ENCODE measurements at regions not wholly inside any gene's neighbourhood (a gene's known extent, or its start where the extent isn't known, plus 50 kb on each side); places are given as distances from the start of the nearest gene placed in this dataset.

DNA sequence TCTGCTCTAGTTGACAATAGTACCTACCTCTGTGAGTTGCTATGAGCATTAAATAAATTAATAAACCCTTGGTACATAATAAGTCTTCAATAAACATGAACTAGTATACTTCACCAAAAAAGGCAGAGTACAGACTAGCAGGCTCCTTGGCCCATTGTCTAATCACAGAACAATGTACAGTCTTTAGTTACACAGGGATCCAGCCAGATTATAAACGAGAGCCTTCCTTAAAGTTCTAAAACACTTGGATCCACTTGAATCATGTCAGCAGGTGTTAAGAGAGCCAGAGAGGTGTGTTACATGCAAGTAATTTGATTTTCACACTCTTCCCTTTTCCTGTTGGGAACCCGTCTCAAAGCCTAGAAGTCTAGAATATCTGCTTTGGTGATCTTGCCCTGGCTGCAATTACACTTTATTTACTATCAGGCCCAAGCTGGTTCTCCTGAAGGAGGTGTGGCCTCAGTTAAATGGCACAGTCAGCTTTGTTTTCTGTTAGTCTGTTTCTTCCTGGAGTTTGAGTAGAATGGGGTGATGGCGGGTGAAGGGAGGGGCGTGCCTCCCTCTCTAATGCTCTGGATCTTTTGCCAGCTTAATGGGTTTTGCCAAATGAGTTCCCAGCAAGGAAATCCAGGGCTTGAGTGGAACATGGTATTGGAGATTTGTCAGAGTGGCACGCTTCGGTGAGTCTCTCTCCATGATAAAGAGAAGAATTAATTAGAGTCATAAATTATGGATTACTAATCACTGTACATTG lies 570.9 kb upstream of the CAMK1G start:
- no peak for DNase-seq (ENCODE audit: low spot score)

DNA sequence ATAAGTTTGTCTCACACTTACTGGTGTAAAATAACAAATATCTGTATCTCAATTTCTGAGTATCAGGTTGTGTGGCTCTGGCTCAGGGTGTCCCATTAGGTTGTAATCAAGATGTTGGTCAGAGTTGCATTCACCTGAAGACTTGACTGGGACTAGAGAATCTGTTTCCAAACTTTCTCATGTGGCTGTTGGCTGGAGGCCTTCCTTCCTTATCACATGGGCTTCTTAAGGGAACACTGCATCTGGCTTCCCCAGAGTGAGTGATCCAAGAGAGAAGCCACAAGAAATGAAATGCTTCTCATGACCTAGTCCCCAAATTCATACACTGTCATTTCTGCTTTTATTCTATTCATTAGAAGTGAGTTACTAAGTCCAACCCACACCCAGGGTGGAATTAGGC lies 568.4 kb upstream of the CAMK1G start:
- DNase-seq (ENCODE audit: low spot score) = no peak

DNA sequence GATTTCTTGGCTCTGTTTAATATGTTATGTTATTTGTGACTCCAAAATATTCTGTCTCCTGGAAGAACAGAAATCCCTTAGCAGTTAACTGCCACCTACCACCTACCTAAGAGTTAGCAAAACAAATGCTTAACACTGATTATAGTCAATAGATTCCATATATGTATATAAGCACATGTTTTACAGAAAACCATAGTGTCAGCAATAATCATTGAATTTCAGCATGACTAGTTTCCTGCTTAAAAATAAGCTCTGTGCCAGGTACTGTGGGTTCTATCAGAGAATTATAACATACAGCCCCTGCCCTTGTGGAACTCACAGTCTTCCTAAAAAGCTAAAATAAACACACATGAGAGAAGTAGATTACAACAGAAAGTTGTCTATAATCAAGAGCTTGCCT lies 561.9 kb upstream of the CAMK1G start:
- DNase-seq (ENCODE audit: low spot score) = no peak

DNA sequence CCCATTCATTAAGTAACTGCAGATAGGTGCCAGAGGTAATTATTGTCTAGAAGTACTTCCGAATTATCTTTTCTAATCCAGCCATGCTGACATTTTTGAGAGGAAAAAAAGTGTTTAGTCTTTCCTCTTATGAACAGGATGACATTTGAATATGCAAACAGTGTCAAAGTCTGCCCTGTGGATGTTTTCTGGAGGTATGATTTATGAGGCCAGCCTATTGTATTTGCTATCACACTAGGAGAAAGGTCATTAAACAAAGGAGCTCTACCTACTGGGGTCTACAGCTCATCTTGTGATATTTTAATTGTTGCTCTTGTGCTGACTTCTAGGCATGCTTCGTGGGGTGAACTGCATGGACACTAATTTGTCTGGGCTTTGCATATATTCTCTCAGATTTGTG lies 559.7 kb upstream of the CAMK1G start:
- DNase-seq (ENCODE audit: low spot score) = no peak

DNA sequence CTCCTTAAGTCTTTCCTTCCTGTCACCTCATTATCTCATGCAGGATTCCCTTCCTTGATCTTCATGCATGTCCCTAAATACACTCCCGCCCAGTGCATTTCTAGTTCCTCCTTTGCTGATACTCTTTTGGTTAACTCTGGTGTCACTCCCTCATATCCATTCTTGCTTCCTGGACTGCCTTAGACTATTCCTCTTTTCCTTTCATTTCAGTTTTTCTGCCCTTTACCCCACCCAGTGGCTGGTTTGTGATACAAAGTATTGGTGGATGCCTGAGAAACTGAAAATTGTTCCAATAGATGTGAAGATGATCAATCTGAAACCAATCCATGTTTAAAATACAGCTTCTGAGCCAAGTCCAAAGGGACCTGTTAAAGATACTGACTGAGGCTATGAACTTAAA lies 553.8 kb upstream of the CAMK1G start:
- DNase-seq (ENCODE audit: low spot score) = no peak

DNA sequence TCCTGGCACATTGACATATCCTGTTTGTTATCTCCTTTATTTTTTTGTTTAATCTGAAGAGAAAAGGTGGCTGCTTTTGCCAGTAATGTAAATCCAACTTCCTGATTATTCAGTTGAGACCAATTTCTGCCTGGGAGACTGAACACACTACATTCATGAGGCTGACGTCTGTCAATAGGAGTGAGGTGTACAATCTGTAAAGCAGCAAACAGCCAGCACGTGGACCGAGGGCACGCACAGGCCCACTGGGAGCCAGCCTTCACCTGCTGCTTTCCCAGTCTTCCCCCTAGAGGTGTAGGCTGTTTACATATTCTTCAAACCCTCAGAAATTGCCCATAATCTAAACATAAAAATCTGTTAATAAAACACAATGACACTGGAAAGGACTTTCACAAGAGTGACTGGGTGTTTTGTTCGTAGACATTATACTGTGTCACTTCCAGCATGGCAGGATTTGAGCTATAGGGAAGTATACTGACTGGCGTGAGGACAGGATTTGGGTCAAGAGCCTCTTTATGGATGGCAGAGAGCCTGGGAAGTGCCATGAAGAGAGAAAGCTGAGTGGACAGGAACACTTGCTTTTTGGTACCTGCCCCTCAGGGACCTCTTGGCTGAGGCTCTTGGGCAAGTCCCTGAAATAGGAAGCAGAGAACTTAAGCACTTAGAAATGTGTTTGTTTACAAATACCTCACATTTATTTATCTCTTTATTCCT lies 552.9 kb upstream of the CAMK1G start:
- DNase-seq (ENCODE audit: low spot score) = no peak

DNA sequence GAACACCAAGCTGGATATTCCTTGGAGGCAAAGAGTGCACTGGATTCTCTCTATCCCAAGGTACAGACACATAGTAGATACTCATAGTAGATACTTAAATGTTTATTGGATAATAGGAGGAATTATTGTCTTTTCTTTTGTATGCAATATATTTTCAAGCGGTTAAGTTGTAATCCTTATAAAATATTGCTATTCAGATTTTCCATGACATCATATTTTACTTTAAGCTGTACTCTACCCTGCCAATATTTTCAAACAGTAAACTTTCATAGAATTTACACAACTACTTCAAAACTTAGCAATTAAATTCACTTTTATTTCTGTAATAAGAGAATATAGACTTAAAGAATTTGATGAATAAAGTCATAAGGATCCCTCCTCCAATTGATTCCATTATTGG lies 546.5 kb upstream of the CAMK1G start:
- DNase-seq (ENCODE audit: low spot score) = no peak

DNA sequence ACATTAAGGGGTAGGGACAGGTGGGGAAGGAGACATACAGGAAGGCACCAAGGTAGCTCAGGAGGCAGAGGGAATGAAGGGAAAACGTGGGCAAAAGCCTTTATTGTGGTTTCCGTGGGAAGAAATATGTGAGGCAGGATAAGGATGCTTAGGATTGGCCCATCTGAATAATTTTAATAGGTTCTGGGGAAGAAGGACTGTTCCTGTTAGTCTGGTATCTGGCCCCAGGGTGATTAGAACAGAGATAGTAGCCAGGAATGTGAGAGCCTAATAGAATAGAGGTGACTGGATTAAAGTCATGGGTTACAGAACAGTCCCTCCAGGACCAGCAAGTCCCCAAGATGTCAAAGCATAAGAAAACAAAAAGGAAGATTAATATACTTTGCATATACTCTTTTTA lies 545.2 kb upstream of the CAMK1G start:
- no peak for DNase-seq (ENCODE audit: low spot score)

DNA sequence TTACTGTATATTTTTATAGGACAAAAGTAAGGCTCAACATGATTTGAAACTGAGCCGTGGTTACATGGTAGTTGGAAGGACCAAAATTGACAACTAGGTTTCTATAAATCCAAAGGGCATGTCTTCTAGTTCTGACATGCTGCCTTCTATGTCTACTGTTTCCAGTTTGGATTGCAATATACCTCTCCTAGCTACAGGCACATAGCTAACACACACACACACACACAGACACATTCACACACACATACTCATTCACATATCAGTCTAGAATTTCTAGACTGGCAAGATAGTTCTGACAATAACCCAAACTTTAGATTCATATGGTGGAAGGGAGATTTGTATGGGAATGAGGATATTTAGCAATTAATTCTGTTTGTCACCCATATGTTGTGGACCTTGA lies 544.8 kb upstream of the CAMK1G start:
- no peak for DNase-seq (ENCODE audit: low spot score)

DNA sequence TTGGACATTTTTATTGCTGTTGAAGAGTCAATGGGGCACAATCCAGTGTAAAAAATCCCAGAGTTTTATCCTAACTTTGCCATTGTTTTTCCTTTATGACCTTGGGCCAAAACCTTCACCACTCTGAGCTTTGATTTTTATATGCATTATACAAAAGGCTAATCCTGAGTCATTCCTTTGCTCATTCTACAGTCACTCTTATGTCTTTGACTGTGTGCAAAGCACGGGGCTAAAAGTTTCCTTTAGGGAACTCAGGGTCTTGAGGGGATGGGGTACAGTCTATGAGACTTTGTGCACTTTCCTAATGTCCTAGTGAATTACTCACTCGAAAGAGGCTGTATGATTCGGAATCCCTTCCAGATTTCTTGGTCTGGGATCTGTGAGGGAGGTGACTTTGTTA lies 543.2 kb upstream of the CAMK1G start:
- no peak for DNase-seq (ENCODE audit: low spot score)

DNA sequence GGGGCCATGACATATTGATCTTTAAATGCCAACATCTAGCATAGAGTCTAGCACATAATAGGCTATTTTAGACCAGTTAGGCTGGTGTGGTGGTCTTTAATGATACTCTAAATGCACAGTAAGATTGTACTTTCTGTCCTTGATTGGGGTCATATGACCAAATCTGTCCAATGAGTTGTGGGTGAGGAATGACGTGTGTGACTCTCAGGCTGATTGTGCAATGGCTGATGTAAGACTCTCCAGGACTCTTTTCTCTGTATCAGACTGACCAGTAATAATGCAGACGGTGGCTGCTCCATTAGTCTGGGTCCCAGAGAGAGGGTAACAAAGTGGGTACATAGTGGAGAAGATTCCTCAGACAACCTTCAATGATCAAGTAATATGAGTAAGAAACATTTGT lies 541.6 kb upstream of the CAMK1G start:
- no peak for DNase-seq (ENCODE audit: low spot score)

DNA sequence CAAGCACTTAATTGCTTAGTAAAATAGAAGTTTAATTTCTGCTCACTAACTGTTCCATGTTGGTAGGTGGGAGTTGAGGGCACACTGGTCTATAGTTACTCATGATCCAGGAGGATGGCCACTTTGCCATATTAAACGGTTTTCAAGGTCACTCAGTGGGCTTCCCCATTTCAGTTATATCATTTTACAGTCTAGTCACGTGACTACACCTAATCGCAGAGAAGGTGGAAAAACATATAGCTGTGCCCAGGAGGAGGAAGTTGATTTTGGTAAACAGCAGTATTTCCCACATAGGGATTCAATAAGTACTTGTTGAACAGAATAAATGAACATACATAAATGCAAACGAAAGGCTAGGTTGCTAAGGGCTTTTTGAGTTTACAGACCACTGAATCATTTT lies 541.1 kb upstream of the CAMK1G start:
- no peak for DNase-seq (ENCODE audit: low spot score)

DNA sequence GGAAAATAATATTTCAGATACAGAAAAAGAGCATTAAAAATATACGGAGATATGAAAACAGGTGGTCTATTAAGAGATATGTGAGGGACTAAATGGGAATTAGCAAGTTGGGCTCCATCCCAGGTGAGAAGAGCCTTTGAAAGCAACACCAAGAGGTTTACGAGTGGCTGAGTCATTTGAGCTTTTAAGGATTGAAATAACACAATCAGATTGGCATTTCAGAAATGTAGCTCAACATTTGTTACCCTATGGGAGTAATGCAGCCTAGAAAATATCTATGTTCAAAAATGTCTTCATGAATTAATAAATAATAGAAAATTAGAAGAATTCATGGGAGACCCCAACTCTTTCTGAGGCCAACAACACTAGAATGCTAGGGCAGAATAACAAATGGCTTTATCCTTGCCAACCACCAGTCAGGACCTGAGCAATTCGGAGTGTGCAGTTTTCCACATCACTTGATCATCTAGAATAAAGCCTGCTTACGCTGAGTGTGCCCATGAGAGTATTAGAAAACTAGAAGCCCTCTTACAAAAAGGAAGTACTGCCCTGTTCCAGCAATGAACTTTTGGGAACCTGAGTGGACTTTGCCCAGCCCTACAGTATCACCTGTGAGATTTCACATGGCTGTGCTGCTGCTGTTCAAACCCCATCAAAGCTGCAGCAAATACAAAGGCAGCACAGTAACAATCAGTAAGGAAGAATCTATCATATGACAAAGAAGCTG lies 538.0 kb upstream of the CAMK1G start:
- DNase-seq (ENCODE audit: low spot score) = no peak

DNA sequence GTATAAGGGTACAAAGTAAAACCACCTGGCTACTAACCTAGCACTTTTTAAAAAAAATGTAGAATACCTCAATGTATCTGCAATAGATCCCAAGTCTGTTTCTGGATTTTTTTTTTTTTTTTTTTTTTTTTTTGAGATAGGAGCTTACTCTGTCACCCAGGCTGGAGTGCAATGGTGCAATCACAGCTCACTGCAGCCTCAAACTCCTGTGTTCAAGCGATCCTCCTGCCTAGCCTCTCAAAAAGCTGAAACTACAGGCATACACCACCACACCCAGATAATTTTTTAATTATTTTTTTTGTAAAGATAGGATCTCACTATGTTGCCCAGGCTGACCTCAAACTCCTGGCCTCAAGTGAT lies 537.5 kb upstream of the CAMK1G start:
- DNase-seq (ENCODE audit: low spot score) = no peak

DNA sequence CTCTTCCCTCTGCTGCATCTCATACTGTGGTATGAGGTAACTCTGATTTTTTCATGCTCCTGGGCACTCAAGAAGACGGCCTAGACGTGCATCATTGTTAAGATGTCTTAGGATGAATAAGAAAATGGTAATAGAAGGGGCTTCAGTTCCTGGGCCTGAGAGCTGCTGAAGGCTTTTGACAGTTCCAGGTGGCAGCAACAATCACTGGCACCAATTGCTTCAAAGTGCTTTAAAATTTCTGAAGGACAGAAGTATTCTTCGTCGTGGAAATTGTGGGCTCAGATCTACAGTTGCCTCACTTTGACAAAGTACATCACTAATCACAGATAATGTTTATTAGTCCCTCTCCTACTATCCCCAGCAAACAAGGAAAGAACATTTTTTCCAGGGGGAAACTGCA lies 536.6 kb upstream of the CAMK1G start:
- no peak for DNase-seq (ENCODE audit: low spot score)

DNA sequence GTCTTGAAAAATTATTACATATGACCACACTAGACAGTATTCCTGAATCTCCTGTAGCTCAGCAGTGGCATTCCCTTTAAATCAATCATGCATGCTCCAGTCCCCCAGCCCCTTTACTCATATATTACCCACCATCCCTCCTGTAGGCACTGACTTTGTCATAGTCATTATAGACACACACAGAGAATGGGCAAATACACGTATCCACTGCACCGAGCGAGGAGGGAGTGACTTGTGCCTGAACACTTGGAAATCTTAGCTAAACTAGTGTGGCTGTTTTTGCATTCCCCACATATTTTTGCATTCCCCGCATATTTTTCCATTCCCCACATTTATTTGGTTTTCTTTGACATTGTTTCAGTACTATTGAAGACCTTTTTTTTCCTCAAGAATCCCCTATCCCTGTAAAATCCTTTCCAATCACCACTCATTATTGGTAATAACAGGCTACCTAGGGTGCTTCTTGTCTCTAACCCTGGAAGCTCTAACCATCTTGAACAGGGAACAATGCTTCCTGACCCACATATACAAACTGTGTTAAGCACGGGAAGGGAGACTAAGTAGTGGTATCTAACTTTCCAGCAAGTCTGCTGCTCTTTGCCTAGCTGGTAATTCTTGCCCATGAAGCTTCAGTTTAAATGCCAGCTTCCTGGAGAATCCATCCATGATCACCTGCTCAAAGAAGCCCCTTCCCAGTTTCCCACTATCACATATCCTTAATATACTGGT lies 534.4 kb upstream of the CAMK1G start:
- no peak for DNase-seq (ENCODE audit: low spot score)

DNA sequence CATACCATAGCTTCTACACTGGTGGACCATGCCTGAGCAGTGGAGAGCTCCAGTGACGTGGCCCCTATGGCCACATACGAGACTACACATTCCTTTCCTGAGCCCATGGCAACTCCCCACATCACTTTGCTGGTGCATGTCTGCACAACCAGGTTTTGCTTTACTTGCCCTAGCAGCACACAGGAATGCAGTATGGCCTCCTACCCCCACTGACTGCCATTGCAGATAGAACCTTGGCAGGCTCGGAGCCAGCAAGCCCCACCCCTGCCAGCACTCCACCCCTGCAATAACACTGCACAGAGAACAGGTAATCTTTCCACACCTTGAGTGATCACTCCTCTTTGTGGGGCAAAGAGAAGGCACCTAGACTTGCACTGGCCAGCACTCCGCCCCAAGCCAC lies 531.9 kb upstream of the CAMK1G start:
- no peak for DNase-seq (ENCODE audit: low spot score)

DNA sequence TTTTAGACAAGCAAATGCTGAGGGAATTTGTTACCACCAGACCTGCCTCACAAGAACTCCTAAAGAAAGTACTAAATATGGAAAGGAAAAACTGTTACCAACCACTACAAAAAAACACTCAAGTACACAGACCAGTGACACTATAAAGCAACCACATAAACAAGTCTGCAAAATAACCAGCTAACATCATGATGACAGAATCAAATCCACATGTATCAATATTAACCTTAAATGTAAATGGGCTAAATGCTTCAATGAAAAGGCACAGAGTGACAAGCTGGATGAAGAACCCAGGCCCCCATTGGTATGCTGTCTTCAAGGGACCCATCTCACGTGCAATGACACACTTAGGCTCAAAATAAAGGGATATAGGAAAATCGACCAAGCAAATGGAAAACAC lies 529.9 kb upstream of the CAMK1G start:
- no peak for DNase-seq (ENCODE audit: low spot score)

DNA sequence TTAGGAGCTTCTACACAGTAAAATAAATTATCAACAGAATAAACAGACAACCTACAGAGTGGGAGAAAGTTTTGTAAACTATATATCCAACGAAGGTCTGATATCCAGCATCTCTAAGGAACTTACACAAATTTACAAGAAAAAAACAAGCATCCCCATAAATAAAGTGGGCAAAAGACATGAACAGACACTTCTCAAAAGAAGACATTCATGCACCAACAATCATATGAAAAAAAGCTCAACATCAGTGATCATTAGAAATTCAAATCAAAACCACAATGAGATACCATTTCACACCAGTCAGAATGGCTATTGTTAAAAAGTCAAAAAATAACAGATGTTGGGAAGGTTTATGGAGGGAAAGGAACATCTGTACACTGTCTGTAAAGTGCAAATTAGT lies 526.4 kb upstream of the CAMK1G start:
- DNase-seq (ENCODE audit: low spot score) = no peak

DNA sequence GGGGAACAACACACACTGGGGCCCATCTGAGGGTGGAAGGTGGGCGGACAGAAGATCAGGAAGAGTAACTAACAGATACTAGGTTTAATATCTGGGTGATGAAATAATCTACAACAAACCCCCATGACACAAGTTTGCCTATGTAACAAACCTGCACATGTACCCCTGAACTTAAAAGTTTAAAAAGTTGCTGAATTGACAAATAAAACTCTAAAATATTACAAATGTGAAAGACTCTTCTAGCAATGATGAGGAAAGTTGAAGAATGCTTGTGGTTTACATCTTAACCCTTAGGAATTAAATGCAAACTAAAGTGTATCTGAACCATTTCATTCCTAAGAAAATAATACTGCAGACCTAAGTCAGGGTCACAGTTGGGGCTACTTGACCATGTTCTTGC lies 525.6 kb upstream of the CAMK1G start:
- no peak for DNase-seq (ENCODE audit: low spot score)

DNA sequence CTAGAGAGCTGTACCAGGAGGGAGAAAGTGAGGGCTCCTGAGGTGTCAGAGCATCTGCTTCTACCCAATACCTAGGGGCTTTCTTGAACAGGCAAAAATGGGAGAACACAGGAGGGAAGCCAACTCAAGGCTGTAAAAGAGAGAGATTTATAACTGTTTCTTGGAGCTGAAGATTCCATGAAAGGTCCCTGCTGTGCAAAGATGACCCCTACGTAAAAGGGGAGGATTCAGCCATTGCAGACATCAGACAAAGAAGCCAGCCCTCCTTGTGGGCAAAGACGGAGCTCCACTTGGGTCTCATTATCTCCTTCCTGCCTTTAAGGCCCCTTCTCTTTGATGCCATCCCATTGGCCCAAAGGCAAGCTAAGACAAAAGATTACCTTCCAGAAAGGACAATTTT lies 524.1 kb upstream of the CAMK1G start:
- DNase-seq (ENCODE audit: low spot score) = no peak

DNA sequence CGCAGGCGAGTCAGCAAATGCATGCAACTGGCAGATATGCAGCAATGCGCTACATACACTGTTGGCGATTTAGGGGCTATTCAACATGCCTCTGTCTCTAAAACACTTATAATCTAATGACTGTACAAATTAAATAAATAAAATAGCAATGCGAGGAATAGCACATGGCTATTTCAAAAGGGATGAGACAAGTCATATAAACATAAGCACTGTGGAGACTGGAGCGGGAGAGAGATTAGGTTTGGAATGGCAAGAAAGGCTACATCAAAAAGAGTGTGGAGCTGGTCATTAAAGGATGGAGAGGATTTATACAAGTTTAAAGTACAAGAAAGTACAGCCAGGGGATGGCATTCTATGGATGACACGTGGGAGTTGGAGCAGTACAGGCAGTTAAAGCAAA lies 523.5 kb upstream of the CAMK1G start:
- DNase-seq (ENCODE audit: low spot score) = no peak
